ENCODE measurements at regions not wholly inside any gene's neighbourhood (a gene's known extent, or its start where the extent isn't known, plus 50 kb on each side); places are given as distances from the start of the nearest gene placed in this dataset.

DNA sequence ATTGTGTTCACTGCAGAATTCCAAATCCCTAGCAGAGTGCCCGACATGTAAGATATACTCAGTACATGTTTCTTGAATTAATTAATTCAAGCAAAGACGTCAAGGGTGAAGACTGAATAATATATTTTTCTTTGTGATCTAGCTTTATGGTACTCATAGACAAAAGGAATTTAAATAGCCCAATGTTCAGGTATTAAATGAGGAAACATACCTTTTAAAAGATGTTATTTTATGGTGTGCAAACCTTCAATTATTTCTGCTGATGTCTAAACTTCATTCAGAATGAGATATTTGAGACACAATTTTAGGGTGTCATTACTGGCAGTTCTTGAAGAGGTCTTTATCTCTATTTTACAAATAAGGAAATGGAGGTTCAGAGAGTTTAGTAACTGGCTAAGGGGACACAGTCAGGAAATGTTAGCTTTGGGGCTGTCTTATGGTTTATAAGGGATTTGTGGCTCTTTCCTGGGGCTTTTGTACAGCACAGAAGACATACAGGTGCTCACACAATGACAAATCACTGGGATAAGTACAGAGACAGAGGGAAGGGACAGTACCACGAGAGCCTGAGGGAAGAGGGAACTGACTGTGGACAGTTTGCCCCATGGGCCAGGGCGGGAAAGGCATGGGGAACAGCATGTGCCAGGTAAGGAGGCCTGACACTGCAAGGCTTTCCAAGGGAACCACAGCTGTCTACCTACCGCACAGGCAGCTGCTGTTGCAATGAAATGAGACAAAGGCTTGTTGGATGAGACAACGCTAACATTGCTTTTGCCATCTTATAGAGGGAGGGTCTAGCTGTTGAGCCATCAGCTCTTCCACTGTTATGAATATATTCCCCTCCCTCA, 155.3 kb downstream of the DDX1 start:
- TF ChIP-seq TAF1 (IDR thresholded peaks at IDR 0.05; ENCODE audit: borderline replicate concordance, insufficient read depth, low read length) (no peak), POLR2AphosphoS5 (IDR thresholded peaks at IDR 0.05; ENCODE audit: low read depth, low read length) (no peak), FOXP2 (optimal IDR thresholded peaks at IDR 0.05; ENCODE audit: borderline replicate concordance, extremely low read depth, extremely low read length, insufficient read depth) (no peak), SIN3A (IDR thresholded peaks at IDR 0.05; ENCODE audit: borderline replicate concordance, insufficient read depth, low read length) (no peak)
